A549 (cell line): ENCODE measurements at regions not wholly inside any gene's neighbourhood (a gene's known extent, or its start where the extent isn't known, plus 50 kb on each side); places are given as distances from the start of the nearest gene placed in this dataset.

Experiments
- CHD2 ChIP-seq: fragments of 150-350 bp; IDR thresholded peaks from 2 replicates; pipeline ENCODE4 v1.6.1; 2014; ENCODE audit warnings: low read length; ENCODE audit not compliant: partially characterized antibody
- CTCF ChIP-seq: fragments of >200 bp; sonication (Bioruptor Twin); formaldehyde crosslinking; IDR thresholded peaks from 3 replicates; pipeline ENCODE4 v1.5.1; 2016
- GATA3 ChIP-seq: IDR thresholded peaks from 2 replicates; pipeline ENCODE4 v1.6.1; 2012; ENCODE audit warnings: borderline replicate concordance
- JUNB ChIP-seq: fragments of >200 bp; sonication (Bioruptor Twin); formaldehyde crosslinking; IDR thresholded peaks from 2 replicates; pipeline ENCODE4 v1.6.1; 2016
- MAZ ChIP-seq: fragments of 150-350 bp; IDR thresholded peaks from 2 replicates; pipeline ENCODE4 v1.6.1; 2014; ENCODE audit warnings: antibody characterized with exemption, low read depth, low read length, borderline replicate concordance
- MYC ChIP-seq: IDR thresholded peaks from 2 replicates; pipeline ENCODE4 v1.6.1; 2012; ENCODE audit warnings: mild to moderate bottlenecking, inconsistent platforms, low read length, improper control_type of control experiment, borderline replicate concordance
- POLR2A ChIP-seq: IDR thresholded peaks from 2 replicates; pipeline ENCODE4 v1.6.1; 2012; ENCODE audit warnings: mild to moderate bottlenecking, low read length
- REST ChIP-seq: fragments of 200-600 bp; sonication (generic); IDR thresholded peaks from 2 replicates; pipeline ENCODE4 v1.6.1; 2016; ENCODE audit warnings: antibody characterized with exemption, mild to moderate bottlenecking, moderate library complexity
- SMC3 ChIP-seq: fragments of >200 bp; sonication (Bioruptor Twin); formaldehyde crosslinking; IDR thresholded peaks from 3 replicates; pipeline ENCODE4 v1.6.1; 2018; ENCODE audit warnings: inconsistent platforms
- USF2 ChIP-seq: fragments of 450-650 bp; IDR thresholded peaks from 2 replicates; pipeline ENCODE4 v1.6.1; 2014; ENCODE audit warnings: antibody characterized with exemption
- ZFP36 ChIP-seq: fragments of 450-650 bp; IDR thresholded peaks from 2 replicates; pipeline ENCODE4 v1.6.1; 2014; ENCODE audit warnings: borderline replicate concordance; ENCODE audit not compliant: partially characterized antibody
- TF ChIP-seq, protein P1 (sequence below): IDR thresholded peaks from 2 replicates; pipeline ENCODE4 v1.6.1; 2012

GRCh38 chr12:93184672-93185368 lies 192.9 kb upstream of the NUDT4 start:
- TF ChIP-seq POLR2A, result no peak
- TF ChIP-seq ZFP36, result no peak
- TF ChIP-seq SMC3, result no peak
- TF ChIP-seq MYC, result no peak
- no peak for TF ChIP-seq CTCF
- no peak for TF ChIP-seq REST
- no peak for TF ChIP-seq GATA3
- no peak for TF ChIP-seq MAZ
- TF ChIP-seq, protein P1, sequence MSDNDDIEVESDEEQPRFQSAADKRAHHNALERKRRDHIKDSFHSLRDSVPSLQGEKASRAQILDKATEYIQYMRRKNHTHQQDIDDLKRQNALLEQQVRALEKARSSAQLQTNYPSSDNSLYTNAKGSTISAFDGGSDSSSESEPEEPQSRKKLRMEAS, result no peak
- TF ChIP-seq USF2, result no peak
- no peak for TF ChIP-seq JUNB
- TF ChIP-seq CHD2, result no peak
